ENCODE measurements at regions not wholly inside any gene's neighbourhood (a gene's known extent, or its start where the extent isn't known, plus 50 kb on each side); places are given as distances from the start of the nearest gene placed in this dataset.

DNA sequence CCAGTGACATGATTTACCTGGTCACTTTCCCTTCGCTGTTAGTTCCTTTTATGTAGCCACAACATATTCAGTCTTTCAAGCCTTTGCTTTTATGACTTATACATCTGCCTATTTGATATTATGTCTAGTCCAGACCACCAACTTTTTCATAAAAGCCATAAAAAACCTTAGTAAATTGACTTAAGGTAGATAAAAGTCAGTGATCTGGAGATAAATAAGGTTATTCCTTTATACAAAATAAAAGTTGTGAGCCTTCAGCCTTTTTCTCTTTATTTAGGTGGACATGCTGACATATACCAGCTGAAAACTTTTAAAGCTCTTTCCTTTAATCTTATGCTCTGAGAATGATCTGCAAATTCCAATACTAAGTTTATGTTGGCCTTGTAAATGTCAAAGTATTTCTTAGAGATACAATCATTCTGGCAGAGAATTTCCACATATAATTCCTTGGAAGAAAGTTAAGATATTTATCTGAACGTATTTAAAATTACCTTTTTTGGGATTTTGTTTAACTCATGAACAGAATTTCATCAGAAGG lies 690.4 kb upstream of the CHORDC1 start:
- DNase-seq, result no peak

DNA sequence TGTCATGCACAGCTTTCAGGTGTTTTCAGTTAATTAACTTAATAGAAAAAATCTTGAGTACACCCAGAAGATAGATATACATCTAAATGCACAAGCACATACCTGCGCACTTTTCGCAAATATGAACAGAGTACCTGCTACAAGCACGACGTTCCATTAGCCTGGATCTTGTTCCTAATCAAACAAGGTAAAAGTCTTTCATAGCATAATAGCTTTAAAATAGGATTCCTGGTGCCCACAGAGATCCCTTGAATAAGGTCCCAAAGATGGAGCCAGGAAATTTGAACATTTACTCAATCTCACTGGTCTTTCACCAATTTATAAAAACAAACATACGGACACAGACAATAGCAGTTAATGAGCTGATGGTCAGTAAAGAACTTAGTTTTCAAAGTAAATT lies 689.8 kb upstream of the CHORDC1 start:
- no peak for DNase-seq

DNA sequence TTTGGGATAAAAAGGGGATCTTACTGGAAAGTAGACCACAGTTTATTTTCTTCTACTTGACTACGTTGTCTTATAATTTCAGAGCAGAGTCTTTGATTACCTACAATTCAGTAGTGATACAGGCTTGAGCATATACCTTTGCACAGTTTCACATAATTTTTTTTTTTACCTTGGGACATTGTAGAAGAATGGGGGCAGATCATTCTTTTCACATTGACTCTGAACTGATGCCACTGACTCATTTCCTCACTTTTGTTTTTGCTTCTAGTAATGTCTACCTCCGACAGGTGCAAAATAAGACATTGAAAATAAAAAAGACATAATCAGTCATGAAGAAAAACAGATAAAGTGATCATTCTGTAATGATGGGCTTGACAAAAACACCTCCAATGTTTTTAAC lies 688.3 kb upstream of the CHORDC1 start:
- no peak for DNase-seq

DNA sequence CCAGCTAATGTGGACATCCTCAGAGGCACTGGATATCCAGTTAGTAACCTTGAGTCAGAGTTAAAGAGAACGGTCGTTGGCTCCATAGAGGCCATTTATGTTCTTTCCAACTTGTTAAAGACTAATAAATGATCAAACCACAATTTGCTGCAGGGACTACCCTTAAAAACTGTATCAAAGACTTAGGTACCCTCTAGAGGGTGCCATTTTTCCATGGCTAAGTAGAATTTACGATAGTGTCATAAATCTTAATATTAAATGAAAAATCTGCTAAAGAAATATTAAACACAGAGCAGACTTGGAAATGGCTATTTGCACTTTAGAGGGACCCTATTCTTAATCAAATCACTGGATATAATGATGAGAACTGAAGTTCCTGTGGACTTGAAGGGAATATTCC lies 685.2 kb upstream of the CHORDC1 start:
- DNase-seq, result peak in 1 of 2 experiments; percentile 23

DNA sequence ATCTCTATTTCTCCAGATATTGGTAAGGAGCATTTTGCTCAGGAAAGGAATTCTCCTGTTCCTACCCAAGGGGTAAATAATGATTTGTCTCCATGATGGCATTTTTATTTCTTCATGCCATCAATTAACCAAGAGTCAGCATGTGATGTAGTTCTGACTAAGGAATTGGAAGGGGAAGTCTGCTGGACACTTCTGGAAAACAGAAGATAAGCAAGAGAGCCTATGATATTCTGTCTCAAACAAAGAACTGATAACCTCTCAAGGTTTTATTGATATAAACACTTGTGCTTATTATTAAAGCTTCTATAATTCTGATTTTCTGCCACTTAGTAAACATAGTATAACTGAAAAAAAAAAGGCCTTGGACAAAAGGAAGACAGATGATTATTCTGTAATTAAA lies 673.0 kb upstream of the CHORDC1 start:
- no peak for DNase-seq

DNA sequence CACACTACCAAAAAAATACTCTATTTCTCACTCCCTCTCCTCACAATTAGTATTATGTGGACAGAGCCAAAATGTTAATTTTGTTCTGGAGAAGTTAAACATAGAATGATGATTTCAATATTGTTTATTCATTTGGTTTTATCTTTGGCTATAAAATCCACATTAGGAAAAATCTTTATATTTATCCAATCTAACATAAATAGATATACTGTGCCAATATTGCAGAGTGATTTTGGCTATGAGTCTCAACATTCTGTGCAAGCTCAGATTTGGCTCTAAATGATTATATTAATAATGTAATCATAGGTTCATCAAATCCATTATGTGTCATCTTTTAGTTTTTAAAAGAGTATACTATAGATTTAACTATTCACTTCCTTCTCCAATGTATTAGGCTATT lies 667.5 kb upstream of the CHORDC1 start:
- no peak for DNase-seq

DNA sequence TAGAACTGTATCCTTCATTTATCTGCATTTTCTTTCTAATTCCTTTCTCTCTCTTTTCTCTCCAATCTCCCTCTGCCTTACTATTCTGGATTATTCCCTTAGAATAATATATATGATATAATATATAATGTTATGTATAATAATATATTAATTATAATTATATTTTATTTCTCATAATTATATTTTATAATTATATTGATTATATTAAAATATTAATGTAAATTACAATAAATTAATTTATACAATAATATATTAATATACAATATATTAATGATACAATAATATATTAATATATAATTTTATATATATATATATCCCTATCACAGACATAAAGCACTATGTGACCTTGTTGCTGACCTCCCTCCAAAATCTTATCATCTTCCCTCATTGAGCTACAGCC lies 661.3 kb upstream of the CHORDC1 start:
- DNase-seq, result no peak

DNA sequence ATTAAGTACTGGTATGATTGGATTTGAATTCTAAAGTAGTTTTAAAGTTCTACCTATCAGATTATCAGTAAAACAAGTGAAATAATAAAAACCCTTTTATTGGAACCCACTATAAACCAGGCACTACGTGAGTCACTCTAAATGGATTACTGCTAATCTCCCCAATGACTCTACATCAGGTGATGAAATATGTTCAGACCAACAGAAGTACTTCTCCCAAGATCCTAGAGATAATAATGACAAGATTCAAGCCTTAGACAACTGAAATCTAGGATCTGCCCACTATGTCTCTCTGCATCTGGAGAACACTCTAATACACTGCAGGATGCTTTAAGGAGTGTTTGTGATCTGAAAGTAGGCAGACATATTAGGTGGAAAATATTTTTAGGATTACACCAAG lies 652.1 kb upstream of the CHORDC1 start:
- peak; percentile 29 to 71 for DNase-seq

DNA sequence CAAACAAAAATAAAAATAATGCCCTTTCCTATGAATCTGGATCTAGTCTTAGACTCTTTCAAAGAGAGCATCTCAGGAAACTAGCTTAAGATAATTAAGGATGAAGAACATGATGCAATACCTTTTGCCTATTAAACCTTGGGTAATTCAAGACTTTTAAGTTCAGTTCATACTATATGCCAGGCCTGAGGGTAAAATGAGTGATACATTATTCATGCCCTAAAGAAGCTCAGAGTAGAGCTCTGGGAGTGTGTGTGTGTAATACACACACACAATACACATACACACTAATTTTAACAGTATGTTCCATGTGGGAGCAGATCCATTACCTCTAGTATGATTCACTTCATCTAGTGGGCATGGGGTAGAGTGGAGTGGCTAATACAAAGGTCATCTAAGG lies 651.4 kb upstream of the CHORDC1 start:
- no peak for DNase-seq

DNA sequence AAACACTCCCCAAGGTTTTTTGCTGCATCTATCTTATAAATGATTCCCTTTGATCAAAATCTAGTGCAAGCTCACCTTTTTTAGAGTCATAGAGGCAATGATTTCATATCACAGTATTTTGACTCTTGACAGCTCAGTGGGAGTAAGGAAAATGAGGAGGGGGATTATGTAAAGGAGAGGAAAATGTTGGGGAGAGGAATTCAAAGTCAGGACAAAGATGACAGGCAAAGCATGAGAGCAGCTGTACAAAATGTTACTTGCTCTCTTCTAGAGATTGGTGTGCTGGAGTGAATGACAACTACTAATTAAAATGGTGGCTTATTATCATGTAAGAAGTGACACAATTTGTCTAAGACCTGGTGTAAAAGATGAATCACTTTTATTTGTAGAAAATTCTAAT lies 644.6 kb upstream of the CHORDC1 start:
- no peak for DNase-seq

DNA sequence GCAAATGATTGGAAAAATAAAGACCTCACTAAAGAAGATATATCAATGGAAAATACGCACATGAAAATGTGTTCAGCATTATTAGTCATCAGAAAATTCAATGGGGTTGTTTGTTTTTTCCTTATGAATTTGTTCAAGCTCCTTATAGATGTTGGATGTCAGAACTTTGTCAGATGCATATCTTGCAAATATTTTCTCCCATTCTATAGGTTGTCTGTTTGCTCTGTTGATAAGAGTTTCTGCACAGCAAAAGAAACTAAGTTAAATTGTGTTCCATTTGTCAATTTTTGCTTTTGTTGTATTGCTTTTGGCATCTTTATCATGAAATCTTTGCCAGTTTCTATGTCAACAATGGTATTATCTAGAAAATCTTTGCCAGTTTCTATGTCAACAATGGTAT lies 633.9 kb upstream of the CHORDC1 start:
- no peak for DNase-seq

DNA sequence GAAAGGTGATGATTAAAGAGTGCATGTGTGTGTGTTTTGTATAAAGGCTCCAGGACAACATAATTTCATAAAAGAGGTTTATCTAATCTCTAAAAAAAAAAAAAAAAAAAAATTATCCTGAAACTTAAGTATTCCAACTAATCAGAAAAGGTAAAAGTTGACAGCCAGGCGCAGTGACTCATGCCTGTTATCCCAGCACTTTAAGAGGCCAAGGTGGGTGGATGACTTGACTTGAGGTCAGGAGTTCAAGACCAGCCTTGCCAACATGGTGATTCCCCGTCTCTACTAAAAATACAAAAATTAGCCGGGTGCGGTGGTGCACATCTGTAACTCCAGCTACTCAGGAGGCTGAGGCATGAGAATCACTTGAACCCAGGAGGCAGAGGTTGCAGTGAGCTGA lies 632.7 kb upstream of the CHORDC1 start:
- no peak for DNase-seq

DNA sequence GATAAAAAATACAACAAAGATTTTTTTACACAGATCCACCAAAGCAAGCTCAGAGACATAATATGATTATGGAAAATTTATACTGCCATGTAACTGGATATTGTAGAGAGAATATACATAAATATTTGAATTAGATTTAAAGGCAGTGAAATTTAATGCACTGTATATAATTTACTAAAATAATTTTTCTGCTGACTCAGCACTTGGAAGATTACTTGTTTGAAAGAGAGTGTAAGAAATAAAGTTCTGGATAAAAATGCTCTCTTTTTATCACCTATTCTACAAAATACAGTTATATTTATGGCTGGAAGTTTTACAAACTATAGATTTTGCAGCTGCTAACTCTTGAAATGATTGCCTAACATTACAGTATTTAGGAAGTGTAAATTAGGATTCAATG lies 628.3 kb upstream of the CHORDC1 start:
- no peak for DNase-seq

DNA sequence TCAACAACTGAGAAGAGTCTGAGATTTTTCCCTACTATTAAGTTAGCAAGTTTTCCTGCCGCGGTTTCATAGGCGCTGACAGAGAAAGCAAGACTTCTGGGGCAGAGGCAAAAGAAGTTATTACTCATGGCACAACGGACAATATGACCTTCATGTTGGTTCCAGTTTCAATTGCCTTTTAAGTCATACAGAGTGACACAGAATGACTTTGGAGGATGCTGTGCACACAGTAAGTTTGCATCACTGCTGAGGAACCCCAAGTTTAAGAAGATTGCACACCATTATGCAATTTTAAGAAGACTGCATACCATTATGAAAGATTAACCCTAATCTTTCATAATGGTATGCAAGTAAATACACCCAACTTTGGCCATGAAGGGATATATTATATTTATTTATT lies 626.5 kb upstream of the CHORDC1 start:
- no peak for DNase-seq

DNA sequence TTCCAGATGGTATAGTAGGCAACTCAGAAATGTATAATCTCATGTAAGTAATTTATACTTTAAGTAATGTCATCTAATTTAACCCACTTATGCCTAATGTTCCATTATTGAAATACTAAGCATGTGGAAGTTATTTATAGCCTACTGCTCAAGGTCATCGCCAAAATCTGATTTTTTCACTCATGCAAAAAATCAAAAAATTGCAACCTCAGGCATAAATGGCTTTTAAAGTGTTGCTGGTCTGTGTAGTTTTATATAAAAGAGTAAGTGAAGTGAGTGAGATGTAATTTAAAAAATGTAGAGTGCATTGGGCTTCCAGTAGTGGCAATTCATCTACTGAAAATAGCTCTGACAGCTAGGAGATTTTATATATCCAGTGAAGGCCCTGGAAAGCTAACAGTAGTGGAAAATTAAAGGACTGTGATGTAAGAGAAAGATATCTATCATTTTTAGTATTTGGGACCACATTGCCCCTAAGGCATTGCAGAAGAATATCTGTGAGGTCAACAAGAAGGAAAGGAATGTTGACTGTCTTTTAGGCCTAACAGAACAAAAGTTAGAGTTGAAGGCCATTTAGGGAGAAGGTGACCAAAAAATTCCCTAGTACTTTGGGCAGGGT lies 624.5 kb upstream of the CHORDC1 start:
- DNase-seq, result peak in 1 of 2 experiments; percentile 8

DNA sequence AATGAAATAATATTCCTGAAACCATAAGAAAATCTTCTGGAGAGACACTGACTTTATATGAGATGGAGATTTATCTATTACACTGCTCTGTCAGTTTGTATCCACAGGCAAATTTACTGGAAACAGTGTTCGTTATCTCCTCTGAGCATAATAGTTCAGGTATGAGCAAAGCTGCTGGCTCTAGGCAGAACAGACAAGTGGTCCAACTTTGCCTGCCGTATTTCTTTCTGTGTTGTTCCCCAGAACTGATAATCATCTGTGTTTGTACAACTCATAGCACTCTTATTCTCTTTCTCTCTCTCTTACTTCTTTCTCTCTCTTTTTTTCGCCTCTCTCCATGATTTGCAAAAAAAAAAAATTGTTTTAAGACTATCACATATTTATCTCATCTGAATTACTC lies 623.8 kb upstream of the CHORDC1 start:
- DNase-seq, result peak in 1 of 2 experiments; percentile 2

DNA sequence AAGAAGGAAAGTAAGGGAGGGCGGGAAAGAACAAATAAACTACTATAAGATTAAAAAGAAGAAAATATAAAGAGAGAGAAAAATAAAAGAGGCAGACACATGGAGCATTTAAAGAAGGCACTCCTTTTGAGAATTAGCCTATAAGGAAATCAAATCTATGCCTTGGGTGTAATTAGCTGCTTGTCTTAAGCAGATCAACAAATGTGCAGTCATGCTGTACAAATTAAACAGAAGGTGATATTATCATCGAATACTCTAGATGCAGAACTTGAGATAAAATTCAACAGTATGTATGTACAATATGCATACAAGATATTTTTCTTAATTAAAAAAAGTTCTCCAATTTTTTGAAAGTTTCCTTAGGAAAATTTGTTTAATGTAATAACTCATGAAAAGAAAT lies 623.0 kb upstream of the CHORDC1 start:
- peak in 1 of 2 experiments; percentile 24 for DNase-seq

DNA sequence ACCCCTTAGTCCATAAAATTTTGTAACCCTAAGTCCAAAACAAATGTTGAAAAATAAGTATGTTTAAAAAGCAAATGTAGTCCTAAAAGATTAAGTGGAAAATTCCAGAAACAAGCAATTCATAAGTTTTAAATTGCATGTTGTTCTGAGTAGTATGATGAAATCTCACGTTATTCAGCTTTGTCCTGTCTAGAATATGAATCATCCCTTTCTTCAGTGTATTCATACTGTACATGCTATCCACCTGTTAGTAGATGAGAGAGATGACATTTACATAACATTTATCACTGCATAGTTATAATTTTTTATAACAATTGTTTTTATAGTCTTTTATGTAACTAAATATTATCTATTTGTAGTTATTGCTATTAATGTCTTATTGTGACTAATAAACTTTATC lies 622.3 kb upstream of the CHORDC1 start:
- no peak for DNase-seq

DNA sequence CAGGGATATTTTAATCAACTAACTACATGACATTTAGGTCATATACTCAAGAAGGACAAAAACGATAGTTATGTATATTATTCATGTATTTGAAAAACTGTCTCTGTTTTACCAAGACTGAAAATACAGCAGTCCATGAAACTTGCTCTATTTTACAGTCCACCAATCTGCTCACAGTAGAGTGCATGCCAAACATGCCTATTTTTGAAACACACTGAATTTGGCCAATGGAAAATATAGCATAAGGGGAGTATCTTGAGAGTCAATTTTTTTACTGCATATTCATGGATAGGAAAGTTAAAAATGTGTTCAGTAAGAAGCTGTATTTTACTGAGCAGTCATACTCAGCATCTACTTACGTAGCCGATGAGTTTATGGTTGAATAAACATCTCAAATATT lies 621.2 kb upstream of the CHORDC1 start:
- no peak for DNase-seq

DNA sequence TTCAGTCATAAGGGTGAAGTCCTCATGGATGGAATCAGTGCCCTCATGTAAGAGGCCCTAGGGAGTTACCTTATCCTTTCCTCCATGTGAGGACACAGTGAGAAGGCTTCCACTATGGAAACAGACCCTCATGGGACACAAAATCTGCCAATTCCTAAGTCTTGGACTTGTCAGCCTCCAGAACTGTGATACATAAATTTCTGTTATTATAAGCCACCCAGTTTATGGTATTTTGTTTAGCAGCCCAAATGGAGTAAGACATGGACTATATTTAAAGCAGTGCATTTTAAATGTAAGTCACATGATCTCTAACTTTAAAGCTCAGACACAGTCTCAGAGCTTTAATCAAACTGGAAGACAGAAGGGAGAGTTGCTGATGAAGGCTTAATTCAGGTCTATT lies 619.8 kb upstream of the CHORDC1 start:
- DNase-seq, result no peak

DNA sequence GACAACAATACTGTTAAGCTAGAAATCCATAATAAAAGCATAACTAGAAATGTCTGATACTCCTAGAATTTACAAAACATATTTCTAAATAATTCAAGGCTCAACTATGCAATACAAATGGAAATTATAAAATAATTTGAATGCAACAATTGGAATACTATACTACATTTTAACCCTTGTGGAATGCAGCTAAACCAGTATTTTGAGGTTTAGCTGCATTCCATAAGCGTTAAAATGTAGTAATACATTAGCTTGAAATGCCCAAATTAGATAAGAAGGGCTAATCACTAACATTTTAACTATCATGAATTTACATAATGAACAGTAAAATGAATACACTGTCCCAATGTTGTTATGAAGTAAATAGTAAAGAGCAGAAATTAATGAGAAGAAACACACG lies 617.2 kb upstream of the CHORDC1 start:
- DNase-seq, result no peak

DNA sequence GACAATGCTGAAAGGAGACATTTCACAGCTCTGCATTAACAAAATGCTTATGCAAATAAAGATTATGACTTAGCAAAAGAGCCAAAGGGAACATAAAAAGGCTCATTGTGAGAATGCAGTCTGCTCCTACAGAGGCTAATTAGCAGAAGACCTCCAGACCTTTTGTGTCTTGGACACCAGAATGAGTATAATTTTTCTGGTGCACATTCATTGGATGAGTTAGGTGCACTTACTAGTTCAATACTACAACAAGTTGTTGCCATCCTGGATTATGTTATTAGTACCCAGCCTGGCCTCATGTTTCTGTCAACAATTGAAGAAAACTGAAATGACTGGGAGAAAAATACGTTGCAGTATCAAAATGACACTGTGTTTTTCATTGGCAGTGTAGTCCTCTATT lies 613.2 kb upstream of the CHORDC1 start:
- DNase-seq, result no peak

DNA sequence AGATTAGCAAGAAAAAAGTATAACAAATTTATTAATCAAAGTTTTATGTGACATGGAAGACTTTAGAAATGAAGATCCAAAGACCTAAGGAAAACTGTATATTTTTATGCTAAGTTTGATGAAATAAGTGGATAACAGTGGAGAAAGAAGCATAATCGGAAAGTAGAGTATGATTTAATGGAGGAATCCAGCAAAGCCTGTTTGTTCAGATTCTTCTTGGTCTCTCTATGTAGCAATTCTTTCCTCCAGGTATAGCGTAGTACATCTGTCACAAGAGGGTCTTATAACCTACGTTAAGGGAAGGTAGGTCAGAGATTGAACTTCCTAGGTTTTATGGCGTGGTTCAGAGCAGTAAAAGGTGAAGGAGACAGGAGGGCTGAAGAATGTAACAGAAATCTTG lies 600.6 kb upstream of the CHORDC1 start:
- no peak for DNase-seq

DNA sequence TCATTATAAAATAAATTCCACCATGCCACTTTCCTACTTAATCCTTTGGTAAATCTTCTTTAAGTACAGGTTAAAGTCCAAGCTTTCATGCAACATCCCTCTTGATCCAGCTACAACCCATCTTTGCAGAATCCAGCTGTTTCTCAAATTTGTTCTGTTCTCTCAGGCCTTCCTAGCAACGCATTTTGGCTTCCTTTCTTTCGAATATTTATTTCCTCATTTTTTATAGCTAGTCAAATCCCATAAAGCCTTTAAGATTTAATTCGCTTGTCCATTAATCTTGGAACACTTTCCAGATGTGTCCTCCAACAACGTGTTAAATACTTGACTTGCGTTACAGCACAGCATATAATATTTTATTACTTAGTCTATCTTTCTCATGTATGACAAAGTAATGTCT lies 600.1 kb upstream of the CHORDC1 start:
- peak in 1 of 2 experiments; percentile 52 for DNase-seq

DNA sequence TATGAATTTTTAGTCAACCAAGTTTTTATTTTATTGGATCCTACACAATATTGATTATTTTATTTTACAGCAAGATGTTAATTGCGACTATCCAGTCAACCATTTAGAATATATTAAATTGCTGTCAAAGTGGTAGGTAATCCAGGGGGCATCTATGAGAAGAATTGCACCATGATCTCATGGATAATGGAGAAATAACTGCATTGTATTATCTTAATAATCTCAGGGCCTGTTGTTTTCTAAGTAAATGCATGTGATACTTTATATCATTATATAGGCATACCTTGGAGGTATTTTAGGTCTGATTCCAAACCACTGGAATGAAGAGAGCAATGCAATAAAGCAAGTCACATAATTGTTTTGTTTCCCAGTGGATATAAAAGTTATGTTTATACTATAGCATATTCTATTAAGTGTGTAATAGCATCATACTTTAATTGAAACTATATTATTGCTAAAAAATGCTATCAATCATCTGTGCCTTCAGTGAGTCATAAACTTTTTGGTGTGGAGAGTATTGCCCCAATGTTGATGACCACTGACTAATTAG lies 595.4 kb upstream of the CHORDC1 start:
- no peak for DNase-seq
